GM19468 (cell line): ENCODE measurements at regions not wholly inside any gene's neighbourhood (a gene's known extent, or its start where the extent isn't known, plus 50 kb on each side); places are given as distances from the start of the nearest gene placed in this dataset.

Experiments
- ATAC-seq: cut with Tn5 transposase; IDR thresholded peaks from one replicate; pipeline ENCODE4 v1.9.1; 2021; ENCODE audit warnings: mild to moderate bottlenecking, moderate library complexity, moderate number of reproducible peaks; ENCODE audit not compliant: unreplicated experiment; ENCODE audit errors: extremely low read depth

DNA sequence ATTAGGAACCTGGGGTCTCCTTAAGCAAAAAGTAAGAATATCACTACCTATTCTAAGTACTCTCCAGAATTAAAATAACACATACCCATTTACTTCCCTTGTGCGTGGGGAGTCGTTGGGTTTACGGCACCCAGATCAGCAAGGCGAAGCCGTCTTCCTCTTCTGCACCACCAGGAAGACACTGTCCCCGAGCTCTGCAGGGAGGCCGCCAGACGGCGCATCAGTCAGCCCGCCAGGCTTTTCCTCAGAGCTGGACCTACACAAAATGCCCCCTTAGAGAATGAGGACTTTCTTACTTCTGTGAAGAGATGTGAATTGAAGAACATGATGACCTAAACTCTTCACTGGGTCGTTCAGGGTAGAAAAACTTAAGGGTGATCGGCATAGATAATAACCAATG is 526.5 kb downstream of the GALR1 start:
- no peak for ATAC-seq

DNA sequence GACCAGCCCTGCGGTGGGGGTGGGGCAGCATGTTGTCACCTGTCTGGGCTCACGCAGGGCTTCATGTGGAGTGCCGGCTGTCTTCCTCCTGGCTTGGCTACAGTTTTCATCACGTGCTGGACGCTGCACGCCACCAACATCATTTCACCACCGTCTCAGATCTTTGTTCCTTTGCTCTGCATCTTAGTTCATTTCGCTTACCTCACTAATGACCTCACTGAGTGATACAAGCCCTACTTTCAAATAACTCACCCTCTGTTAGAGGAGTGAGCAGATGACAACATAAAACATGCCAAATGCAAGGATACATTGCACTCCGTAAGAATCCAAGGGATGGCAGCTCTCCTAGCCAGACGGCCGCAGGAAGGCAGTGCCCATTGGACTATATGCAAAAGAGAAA is 527.5 kb downstream of the GALR1 start:
- ATAC-seq: no peak

DNA sequence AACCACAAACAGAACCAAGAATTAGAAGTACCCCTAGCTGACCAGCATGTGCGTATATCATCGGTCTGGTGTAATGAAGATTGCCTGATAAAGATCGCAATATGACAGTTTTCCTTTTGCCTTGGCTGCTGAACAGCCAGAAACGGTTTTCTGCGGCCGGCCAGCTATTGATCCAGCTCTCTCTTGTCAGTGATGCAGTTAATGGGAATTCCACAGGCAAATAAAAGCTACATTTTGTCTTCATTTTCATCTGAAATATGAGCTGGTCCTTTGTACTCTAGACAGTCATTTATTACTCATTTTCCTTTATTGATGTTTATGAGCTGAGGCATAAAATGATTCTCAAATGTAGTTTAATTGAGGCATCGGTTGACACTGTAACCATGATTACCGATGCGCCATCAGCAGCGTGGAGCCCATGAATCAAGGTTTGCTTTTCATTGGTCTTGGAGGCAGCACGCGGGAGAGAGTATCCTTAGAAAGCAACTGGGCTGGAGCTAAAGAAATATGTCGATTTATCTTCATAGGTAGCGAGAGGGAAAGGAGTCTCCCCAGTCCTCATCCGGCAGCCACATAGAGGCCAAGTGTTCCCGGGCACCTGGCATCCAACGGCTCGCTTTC is 535.2 kb downstream of the GALR1 start:
- ATAC-seq: no peak

DNA sequence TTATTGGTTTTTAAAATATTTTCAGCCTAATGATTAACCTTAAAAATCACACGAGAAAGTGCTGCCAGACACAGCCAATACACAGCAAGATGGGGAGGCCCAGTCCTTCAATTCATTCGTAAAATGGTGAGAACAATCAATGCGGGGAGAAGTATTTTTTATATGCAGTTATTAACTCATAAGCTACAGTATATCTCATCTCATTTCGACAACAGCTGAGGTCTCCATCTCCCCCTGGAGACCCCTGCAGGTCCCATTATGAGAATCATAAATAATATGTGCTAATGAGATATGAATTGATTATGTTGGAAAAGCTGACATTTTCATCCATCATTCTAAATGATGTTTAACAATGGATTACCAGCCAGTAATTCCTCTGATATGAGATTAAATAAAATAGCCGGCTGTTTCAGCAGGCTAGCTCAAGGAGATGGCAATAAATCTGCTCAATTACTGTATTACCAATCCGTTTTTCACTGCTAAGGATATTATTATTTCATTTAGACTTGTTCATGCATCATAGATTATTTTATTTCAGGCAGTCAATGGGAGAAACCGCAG is 535.8 kb downstream of the GALR1 start:
- ATAC-seq: no peak

DNA sequence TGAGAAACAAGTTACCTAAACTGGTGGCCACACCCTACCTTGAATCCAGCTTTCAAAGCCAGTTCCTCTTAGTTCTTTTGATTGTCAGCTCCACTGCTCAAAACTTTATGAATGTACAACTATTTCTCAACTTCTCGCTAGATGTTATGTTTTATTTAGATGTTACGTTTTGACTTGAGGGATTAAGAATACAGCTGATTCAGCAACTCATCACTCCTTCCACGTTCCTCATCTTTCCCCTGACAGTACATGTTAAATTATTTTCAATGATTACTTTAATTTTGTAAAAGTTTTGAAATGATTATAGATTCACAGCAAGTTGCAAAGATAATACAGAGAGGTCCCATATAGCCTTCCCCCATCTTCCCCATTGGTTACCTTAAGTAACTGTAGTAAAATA is 553.4 kb downstream of the GALR1 start:
- no peak for ATAC-seq

DNA sequence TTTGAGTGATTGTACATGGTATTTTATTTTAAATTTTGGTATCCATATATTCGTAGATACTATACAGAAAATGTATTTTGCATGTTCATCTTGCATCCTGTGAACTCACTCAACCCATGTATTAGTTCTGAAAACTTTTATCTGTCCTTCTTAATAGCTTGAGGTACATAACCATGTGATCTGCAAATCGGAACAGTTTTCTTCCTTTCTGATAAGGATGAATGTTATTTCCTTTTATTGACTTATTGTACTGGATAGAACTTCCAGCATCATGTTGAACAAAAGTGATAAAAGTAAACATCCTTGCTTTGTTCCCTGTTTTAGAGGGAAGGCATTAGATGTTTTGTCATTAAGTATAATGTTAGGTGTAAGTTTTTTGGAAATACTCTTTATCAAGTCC is 554.7 kb downstream of the GALR1 start:
- no peak for ATAC-seq

DNA sequence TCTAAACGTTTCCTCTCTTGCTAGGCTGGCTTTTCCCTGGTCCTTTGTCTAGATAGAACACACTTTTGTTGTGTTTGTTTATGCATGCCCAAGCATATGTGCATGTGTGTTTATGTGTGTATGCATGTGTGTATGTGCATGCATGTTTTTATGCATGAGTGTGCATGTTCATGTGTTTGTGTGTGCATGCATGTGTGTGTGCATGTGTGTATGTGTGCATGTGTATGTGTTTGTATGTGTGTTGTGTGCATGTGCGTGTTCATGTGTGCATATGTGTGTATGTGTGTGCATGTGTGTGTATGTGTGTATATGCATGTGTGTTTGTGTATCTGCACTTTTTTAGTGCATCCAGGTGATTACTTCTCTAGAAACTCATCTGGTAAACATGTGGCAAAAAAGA is 558.0 kb downstream of the GALR1 start:
- ATAC-seq: no peak

DNA sequence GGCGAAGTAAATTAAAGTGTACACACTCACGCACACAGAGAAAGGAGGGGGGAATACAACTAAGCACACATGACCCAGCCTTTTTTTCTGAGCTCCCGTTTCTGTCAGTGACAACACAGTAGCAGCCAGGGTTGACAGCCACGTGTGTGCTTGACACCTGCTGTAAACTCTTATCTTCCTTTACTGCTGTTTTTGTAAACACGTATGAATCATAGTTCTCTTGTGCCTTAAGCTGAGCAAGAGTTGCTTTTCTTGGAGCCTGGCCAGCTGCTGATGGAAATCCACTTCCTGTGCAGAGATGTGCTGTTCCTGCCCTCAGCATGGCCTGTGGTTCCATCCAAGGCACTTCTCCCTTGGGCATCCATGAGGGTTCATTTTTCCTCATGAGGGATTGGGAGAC is 561.9 kb downstream of the GALR1 start:
- no peak for ATAC-seq

DNA sequence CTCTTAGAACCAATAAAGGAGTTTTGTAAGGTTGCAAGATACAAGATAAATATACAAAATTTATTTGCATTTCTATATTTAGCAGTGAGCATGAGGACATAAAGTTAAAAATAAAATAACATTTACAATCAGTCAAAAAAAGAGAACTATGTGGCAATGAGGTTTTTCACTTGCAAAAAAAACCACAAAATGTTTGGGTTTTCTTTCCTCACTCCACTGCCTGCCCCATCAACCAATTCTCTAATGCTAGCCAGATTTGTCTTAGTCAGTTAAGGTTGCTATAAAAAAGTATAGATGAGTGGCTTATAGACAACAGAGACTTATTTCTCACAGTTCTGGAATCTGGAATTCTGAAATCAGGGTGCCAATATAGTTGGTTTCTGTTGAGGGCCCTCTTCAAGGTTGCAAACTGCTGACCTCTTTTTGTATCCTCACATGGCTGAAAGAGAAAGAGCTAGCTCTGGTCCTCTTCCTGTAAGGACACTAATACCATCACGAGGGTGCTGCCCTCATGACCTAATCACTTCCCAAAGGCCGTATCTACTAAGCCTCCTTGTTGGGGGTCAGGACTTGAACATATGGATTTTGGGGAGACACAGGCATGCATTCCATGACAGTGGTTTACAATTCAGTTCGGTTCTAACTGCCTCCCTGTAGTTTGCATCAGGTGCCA is 566.2 kb downstream of the GALR1 start:
- no peak for ATAC-seq

DNA sequence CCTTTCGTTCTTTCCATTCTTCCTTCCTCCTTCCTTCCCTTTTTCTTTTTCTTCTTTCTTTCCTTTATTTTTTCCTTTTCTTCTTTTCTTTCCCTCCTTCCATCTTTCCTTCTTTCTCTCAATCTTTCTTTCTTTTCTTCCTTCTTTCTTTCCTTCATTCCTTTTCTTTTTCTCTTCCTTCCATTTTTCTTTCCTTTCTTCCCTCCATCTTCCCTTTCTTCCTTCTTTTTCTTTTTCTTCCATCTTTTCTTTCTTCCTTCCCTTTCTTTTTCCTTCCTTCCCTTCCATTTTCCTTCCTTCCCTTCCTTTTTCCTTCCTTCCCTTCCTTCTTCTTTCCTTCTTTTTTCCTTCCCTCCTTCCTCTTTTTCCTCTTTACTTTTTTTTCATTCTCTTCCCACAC is 568.7 kb downstream of the GALR1 start:
- ATAC-seq: no peak

DNA sequence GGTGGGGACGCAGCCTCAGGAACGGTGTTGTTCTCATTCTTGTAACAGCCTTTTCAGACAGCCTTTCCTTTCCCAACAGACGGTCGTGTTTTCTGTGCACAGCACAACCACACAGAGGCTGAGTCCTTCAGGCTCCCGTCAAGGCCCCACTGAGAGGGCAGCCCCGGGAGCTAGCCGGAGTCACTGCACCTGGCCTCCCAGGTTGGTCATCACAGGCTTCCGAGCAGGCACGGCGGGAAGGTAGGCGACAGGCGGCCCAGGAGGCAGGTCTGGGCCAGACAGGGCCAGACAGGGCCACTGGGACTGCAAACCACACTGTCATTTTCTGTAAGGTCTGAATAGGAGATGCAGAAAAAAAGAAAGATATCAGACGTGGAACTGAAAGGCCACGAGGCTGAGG is 570.8 kb downstream of the GALR1 start:
- no peak for ATAC-seq

DNA sequence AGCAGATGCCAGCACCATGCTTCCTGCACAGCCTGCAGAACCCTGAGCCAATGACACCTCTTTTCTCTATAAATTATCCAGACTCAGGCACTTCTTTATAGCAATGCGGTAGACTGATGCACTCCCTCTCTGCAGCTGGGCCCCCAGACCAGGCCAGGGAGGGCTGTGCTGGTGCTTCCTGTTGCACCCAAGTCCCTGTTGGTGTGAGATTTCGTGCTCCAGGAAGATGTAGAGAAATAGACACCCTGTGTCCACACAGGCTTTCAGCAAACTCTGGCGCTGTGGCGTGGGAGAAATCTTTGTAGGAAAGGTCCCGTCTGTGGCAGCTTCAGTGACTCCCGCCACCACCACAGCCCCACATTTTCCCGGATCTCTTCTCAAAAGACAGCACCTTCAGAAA is 572.2 kb downstream of the GALR1 start:
- ATAC-seq: no peak

DNA sequence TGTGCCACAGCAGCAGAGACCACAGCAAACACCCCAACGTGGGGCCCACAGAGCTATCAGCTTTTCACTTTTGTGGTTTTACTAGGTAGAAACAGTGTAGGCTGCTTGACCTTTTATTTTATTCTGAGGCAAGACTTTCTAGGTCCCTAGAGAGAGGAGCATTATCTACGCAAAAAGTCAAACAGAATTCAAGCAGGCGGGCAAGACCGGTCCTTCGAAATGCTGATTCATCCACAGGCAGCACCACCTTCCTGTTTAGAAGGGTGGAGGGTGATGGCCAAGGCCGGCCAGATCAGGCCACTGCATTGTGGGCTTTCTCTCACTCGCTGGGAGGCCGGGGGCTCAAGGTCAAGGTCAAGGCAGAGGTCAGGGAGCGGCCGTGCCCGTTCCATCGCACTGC is 573.0 kb downstream of the GALR1 start:
- no peak for ATAC-seq

DNA sequence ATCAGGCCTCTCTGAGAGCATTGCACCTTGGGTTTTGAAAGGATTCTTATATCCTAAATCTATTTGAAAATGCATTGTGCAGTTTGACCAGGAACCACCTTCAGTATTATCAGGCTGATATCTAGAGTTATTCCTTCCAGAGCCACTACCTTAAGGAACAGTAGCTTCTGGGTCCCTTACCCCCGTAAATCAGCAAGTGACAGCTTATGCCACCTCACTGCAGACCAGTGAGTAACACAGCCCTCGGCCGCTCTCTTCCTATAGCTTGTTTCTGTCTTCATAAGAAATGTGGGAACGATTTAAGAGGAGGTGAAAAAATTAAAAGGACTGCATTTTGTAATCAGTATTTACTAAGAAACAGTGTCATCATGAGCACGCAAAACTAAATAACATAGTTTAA is 584.2 kb downstream of the GALR1 start:
- no peak for ATAC-seq

DNA sequence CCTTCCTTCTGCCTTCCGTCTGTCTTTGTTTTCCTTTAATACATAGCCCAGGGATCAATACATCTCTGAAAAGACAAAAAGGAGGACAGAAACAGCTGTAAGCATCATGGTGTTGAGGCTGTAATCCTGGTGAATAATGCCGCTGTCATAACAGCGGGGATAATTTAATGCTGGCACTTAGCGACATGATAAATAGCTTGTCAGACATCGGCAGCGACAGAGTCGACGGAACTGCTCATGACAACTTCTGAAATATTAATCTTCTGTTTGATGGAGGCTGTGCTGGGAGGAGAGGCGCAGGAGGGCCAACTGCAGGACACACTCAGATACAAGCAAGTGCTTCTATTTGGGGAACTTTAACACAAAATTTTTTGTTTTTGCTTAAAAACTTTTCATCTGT is 602.2 kb downstream of the GALR1 start:
- ATAC-seq: no peak

DNA sequence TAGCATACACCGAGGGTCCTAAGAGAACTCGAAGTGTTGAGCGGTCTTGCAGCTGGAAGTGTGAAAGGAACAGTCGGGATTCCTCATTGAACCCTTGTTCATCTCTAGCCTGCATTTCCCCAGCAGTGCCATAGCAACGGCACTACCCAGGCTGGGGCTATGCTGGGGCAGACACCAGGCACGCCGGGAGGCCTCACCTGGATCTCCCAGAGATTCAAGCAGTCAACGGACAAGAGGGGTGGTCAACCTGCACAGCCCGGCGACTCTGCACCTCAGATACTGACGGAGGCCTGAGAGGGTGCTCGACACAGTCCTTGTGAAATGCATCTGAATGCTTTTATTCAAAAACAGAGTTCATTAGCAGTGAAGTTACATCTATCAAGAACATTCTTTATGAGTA is 604.2 kb downstream of the GALR1 start:
- no peak for ATAC-seq

DNA sequence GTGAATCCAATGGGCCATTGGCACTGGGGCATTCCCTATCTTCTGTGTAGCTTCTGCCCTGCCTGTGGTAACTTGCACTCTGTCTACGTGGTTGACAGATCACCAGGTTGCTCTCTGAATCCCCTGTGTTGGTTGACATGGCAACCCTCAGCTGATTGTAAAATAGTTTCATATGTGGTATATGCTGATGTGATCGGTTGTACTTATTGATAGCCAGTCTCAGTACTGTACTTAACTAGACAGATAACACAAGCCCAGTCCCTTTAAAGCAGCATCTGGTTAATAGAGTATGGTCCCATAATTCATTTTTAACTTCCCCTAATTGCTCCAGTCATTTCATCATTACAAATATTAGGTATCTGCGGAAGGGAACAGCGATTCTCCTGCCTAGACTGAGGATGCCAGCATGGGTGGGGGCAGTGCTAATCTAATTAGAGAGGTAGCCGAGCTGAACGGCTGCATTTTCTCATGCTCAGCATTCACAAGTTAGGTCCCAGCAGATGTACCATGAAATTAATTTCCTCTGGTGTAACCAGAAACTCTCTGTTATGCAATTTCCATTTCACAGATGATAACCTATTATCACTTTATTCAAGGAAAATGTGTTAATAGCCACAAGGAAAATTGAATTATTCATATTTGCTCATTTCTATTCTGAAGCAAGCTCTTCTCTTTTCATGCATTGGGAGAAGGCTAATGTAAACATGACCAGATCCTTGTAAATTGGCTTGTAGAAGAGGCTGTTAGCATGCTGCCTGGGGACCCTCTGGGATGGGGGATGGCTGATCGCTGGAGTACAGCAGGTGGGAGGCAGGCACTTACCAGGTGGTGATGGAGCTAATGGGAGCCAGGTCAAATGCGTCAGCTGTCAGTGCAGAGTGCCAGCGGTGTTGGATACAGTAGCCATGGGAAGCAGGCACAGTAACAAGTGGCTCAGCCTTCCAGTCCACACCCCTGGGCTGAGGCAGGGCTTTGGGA is 608.3 kb downstream of the GALR1 start:
- ATAC-seq: no peak

DNA sequence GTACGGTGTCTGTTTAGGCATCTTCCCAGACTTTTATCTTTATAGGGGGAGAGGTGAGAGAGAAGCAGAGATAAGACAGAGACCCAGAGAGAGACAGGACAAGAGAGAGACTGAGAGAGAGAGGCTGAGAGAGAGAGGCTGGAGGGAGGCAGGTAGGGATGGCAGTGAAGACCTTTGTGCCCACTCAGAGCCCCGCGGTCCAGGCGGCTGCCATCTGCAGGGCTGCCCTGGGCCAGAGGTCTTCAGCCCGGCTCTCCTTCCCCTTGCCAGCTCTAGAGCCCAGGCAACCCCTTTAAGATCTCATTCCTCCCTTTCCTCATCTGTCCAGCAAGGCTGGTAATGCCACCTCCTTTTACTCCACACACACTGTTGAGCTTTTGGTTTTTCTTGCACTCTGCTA is 610.0 kb downstream of the GALR1 start:
- ATAC-seq: no peak

DNA sequence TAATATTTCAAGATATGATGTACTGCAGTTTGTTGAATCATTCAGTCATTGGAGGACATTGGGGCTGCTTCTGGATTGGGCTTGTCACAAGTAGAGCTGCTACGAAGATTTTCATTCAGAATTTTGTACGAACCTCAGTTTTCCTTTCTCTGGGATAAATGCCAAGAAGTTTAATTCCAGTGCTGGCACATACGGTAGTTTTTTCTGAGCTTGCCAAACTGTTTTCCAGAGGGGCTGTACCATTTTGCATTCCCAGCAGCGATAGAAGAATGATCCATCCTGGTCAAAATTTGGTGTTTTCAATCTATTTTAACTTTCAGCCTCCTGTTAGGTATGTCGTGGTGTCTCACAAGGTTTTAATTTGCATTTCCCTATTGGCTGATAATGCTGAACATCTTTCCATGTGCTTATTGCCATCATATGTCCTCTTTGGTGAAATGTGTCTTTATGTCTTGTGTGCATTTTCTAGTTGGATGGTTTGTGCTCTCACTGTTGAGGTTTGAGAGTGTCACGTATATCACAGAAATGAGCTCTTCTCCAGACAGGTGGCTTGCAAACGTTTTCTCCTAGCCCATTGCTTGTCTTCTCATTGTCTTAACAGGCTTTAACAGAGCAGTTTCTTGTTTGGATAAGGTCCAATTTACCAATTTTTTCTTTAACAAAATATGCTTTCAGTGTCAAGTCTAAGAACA is 612.6 kb downstream of the GALR1 start:
- no peak for ATAC-seq

DNA sequence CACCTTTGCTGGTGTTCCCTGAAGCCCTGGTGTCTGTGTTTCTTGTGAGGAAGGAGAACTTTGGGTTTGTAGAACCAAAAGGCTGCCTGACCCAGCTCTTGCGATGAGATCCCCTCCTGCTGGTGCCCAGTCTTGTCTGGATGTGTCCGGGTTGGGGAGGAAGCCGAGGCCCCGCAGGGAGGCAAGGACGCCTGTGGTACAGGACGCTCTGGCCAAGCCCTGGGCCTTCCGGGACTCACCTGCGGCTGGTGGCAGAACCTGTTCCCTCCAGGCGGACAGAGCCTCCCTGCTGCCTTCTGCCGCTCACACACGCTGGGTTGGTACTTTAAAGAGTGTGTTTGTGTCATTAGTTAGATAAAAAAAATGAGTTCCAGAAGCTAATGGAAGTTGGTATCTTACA is 616.2 kb downstream of the GALR1 start:
- ATAC-seq: no peak
